ENCODE measurements at regions not wholly inside any gene's neighbourhood (a gene's known extent, or its start where the extent isn't known, plus 50 kb on each side); places are given as distances from the start of the nearest gene placed in this dataset.

DNA sequence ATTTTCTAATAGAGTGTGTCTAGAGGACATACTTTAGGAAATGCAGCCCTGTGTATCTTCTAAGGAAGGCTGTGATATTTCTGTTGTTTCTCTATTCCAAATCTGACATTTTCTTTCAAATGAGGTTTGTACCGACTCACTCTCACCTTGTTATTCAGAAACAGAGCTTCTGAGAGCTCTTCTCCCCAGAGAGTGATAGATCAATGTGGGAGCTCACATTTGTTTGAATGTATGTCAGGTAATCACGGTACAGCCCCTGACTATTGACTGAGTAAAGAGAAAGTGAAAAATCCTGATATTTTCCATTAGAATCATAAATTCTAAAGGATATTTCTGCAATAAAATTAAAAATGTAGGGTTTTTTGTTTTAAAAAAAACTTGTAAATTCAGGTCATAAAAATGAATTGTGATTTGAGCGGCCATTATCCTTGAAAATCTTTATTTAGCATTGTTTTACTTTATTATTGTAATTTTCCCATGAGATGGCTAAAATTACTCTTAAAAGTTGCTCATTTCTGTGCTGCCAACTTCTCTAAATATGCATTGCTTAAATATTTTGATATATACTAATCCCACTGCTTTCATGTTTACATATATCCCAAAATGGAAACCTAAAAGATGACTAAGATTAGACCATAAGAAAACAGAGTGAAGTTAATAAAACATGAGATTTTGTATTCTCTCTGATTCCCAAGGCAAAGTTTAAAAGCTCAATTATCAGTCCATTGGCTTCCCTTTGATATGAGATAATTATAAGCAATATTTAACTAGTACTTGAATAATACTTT, 1226.8 kb upstream of the CITED2 start:
- TF ChIP-seq POLR2A (IDR thresholded peaks at IDR 0.05) (no peak), POLR2AphosphoS5 (IDR thresholded peaks at IDR 0.05) (no peak)
- TF ChIP-seq, protein P1, sequence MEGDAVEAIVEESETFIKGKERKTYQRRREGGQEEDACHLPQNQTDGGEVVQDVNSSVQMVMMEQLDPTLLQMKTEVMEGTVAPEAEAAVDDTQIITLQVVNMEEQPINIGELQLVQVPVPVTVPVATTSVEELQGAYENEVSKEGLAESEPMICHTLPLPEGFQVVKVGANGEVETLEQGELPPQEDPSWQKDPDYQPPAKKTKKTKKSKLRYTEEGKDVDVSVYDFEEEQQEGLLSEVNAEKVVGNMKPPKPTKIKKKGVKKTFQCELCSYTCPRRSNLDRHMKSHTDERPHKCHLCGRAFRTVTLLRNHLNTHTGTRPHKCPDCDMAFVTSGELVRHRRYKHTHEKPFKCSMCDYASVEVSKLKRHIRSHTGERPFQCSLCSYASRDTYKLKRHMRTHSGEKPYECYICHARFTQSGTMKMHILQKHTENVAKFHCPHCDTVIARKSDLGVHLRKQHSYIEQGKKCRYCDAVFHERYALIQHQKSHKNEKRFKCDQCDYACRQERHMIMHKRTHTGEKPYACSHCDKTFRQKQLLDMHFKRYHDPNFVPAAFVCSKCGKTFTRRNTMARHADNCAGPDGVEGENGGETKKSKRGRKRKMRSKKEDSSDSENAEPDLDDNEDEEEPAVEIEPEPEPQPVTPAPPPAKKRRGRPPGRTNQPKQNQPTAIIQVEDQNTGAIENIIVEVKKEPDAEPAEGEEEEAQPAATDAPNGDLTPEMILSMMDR (IDR thresholded peaks at IDR 0.05), result no peak
- Histone ChIP-seq H3K27ac (no peak overlapping the region), H3K36me3 (no peaks in the 10 kb centered on the region), H3K9me3 (no peaks in the 10 kb centered on the region), H3K4me3 (no peak overlapping the region), H3K27me3 (replicated peaks; ENCODE audit: insufficient read depth) (no peaks in the 10 kb centered on the region), H3K4me1 (replicated peaks) (no peaks in the 10 kb centered on the region)
- DNase-seq (ENCODE audit: low spot score), result no peak
- WGBS, result 89% methylated on average over 3 of the region's 3 CpGs
- intact Hi-C loops (cut with DNase I), result no loop called here

DNA sequence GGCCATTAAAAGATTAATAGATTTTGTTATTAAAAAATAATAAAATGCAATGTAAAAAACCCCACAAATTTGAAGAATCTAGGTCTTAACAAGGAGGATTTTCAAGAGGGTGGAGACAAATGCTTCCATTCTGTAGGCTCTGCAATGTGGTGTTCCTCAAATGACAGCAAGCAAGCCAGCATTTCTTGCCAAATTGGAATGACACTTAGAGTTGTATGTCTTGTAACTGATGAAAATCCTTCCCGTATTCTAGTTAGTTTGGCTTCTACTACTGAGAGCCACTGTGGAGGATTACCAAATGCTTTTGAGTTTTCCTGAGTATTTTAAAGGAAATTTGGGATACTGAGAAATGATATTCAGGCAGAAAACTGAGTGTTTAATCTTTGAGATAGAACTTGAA, 1225.5 kb upstream of the CITED2 start:
- WGBS, result 37% methylated on average over 1 of the region's 1 CpG
- intact Hi-C loops (cut with DNase I), result no loop called here
- Histone ChIP-seq H3K27me3 (replicated peaks; ENCODE audit: insufficient read depth) (no peaks in the 10 kb centered on the region), H3K36me3 (no peaks in the 10 kb centered on the region), H3K4me3 (no peak overlapping the region), H3K27ac (no peak overlapping the region), H3K4me1 (replicated peaks) (no peaks in the 10 kb centered on the region), H3K9me3 (no peaks in the 10 kb centered on the region)
- DNase-seq (ENCODE audit: low spot score), result no peak
- TF ChIP-seq, protein P1 (IDR thresholded peaks at IDR 0.05), result no peak
- TF ChIP-seq POLR2A (IDR thresholded peaks at IDR 0.05), result no peak
- no peak for TF ChIP-seq POLR2AphosphoS5 (IDR thresholded peaks at IDR 0.05)

DNA sequence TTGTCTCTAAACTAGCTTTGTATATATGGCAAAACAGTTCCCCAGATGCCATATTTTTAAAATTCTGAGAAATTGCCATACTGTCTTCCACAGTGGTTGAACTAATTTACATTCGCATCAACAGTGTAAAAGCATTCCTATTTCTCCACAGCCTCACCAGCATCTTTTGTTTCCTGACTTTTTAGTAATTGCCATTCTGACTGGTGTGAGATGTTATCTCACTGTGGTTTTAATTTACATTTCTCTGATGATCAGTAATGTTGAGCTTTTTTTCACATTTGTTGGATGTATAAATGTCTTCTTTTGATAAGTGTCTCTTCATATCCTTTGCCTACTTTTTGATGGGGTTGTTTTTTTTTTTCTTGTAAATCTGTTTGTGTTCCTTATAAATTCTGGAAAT, 1222.7 kb upstream of the CITED2 start:
- Histone ChIP-seq H3K36me3 (no peaks in the 10 kb centered on the region), H3K27ac (no peak overlapping the region), H3K4me1 (replicated peaks) (no peaks in the 10 kb centered on the region), H3K4me3 (no peak overlapping the region), H3K9me3 (no peaks in the 10 kb centered on the region), H3K27me3 (replicated peaks; ENCODE audit: insufficient read depth) (no peaks in the 10 kb centered on the region)
- no peak for DNase-seq (ENCODE audit: low spot score)
- intact Hi-C loops (cut with DNase I), result no loop called here
- TF ChIP-seq POLR2AphosphoS5 (IDR thresholded peaks at IDR 0.05) (no peak), POLR2A (IDR thresholded peaks at IDR 0.05) (no peak)
- TF ChIP-seq, protein P1 (IDR thresholded peaks at IDR 0.05), result no peak
- 63% methylated on average over 1 of the region's 1 CpG for WGBS

DNA sequence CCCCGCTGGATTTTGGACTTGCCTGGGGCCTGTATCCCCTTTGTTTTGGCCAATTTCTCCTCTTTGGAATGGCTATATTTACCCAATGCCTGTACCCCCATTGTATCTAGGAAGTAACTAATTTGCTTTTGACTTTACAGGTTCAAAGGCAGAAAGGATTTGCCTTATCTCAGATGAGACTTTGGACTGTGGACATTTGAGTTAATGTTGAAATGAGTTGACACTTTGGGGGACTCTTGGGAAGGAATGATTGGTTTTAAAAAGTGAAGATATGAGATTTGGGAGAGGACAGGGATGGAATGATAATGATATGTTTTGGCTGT, 1220.3 kb upstream of the CITED2 start:
- no peaks in the 10 kb centered on the region for H3K36me3 ChIP-seq
- TF ChIP-seq POLR2A (IDR thresholded peaks at IDR 0.05) (no peak), POLR2AphosphoS5 (IDR thresholded peaks at IDR 0.05) (no peak)
- TF ChIP-seq, protein P1 (IDR thresholded peaks at IDR 0.05), result no peak
- intact Hi-C loops (cut with DNase I), result no loop called here
- no peaks in the 10 kb centered on the region for H3K27me3 ChIP-seq (replicated peaks; ENCODE audit: insufficient read depth)
- H3K9me3 ChIP-seq, result no peaks in the 10 kb centered on the region
- H3K27ac ChIP-seq, result no peak overlapping the region
- H3K4me3 ChIP-seq, result no peak overlapping the region
- no peaks in the 10 kb centered on the region for H3K4me1 ChIP-seq (replicated peaks)
- WGBS, result 100% methylated on average over 1 of the region's 1 CpG
- no peak for DNase-seq (ENCODE audit: low spot score)

DNA sequence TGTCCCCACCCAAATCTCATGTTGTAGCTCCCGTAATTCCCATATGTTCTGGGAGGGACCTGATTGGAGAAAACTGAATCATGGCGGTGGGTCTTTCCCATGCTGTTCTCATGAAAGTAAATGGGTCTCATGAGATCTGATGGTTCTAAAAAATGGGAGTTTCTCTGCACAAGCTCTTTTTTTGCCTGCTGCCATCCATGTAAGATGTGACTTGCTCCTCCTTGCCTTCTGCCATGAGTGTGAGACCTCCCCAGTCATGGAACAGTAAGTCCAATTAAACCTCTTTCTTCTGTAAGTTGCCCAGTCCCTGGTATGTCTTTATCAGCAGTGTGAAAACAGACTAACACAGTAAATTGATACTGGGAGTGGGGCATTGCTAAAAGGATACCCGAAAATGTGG, 1218.4 kb upstream of the CITED2 start:
- Histone ChIP-seq H3K36me3 (no peaks in the 10 kb centered on the region), H3K27me3 (replicated peaks; ENCODE audit: insufficient read depth) (no peaks in the 10 kb centered on the region), H3K4me3 (no peak overlapping the region), H3K4me1 (replicated peaks) (no peaks in the 10 kb centered on the region), H3K9me3 (no peaks in the 10 kb centered on the region), H3K27ac (no peak overlapping the region)
- DNase-seq (ENCODE audit: low spot score), result no peak
- intact Hi-C loops (cut with DNase I), result no loop called here
- 98% methylated on average over 3 of the region's 3 CpGs for WGBS
- no peak for TF ChIP-seq POLR2A (IDR thresholded peaks at IDR 0.05)
- no peak for TF ChIP-seq POLR2AphosphoS5 (IDR thresholded peaks at IDR 0.05)
- TF ChIP-seq, protein P1 (IDR thresholded peaks at IDR 0.05), result no peak
